ENCODE measurements at regions not wholly inside any gene's neighbourhood (a gene's known extent, or its start where the extent isn't known, plus 50 kb on each side); places are given as distances from the start of the nearest gene placed in this dataset.

- peaks cover 51% of the 10 kb centered on the region for H3K36me3 ChIP-seq (ENCODE audit: control insufficient read depth, insufficient read depth, low read length)
- H3K4me3 ChIP-seq (ENCODE audit: low read length) = no peak overlapping the region
- no peaks in the 10 kb centered on the region for H3K9me3 ChIP-seq (replicated peaks; ENCODE audit: control insufficient read depth, low read depth, low read length)
- no peak overlapping the region for H3K27ac ChIP-seq (ENCODE audit: low read length)
- 90% methylated on average over 7 of the region's 12 CpGs for WGBS (ENCODE audit: insufficient coverage)
- no peaks in the 10 kb centered on the region for H3K27me3 ChIP-seq (ENCODE audit: control insufficient read depth, insufficient read depth, low read length)
- H3K4me1 ChIP-seq (ENCODE audit: control insufficient read depth, insufficient read depth, low read length) = peaks cover 33% of the 10 kb centered on the region
- no peak for DNase-seq
These were observed 98.0 kb upstream of the RTL1 start for GRCh38 chr14:101001311-101002069.

DNA sequence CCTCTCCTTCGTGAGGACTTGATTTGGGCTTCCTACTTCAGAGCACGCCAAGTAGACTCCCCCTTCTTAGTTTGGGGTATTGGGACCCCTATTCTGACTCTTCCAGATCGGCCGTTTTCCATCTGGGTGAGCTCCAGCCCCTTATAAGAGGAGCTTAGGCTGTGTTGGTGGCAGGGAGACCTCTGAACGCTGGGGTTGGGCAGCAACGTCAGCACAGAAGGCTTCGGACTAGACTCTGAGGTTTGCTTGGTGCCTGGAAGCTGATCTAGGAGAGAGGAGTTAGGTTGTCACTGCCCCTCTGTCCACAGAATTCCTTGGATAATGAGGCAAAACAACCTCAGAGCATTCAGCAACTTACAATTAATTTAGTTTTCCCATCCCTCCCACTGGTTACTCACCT, 99.2 kb upstream of the RTL1 start:
- Histone ChIP-seq H3K27me3 (ENCODE audit: control insufficient read depth, insufficient read depth, low read length) (no peaks in the 10 kb centered on the region), H3K4me3 (ENCODE audit: low read length) (no peak overlapping the region), H3K4me1 (ENCODE audit: control insufficient read depth, insufficient read depth, low read length) (peaks cover 39% of the 10 kb centered on the region), H3K36me3 (ENCODE audit: control insufficient read depth, insufficient read depth, low read length) (peaks cover 58% of the 10 kb centered on the region), H3K9me3 (replicated peaks; ENCODE audit: control insufficient read depth, low read depth, low read length) (no peaks in the 10 kb centered on the region), H3K27ac (ENCODE audit: low read length) (peak overlapping the region; percentile 36)
- 96% methylated on average over 5 of the region's 7 CpGs for WGBS (ENCODE audit: insufficient coverage)
- no peak for DNase-seq

GRCh38 chr14:101004176-101004575, 100.7 kb upstream of the RTL1 start:
- DNase-seq = no peak
- Histone ChIP-seq H3K9me3 (replicated peaks; ENCODE audit: control insufficient read depth, low read depth, low read length) (no peaks in the 10 kb centered on the region), H3K4me1 (ENCODE audit: control insufficient read depth, insufficient read depth, low read length) (peaks cover 49% of the 10 kb centered on the region), H3K27me3 (ENCODE audit: control insufficient read depth, insufficient read depth, low read length) (no peaks in the 10 kb centered on the region), H3K27ac (ENCODE audit: low read length) (no peak overlapping the region), H3K4me3 (ENCODE audit: low read length) (no peak overlapping the region), H3K36me3 (ENCODE audit: control insufficient read depth, insufficient read depth, low read length) (peaks cover 72% of the 10 kb centered on the region)
- 92% methylated on average over 9 of the region's 9 CpGs for WGBS (ENCODE audit: insufficient coverage)

DNA sequence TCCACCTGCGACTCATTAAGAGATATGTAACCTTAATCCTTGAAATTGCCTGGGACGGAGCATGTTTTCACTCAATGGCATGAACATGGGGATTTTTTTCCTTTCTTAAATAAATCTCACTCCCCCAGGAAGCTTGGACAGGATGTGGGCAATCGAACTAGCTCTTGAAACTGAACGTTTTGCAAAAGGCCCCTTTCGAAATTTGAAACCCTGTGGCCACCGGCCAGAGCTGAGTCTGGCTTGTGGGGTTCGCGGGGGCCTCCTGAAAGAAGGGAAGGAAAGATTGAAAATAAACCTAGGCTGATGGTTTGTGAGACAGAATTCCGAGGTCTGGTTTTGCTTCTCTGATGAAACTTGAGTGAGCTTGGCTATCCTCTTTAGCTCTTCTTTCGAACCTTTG, 101.4 kb upstream of the RTL1 start:
- WGBS (ENCODE audit: insufficient coverage) = 12% methylated on average over 5 of the region's 10 CpGs
- Histone ChIP-seq H3K36me3 (ENCODE audit: control insufficient read depth, insufficient read depth, low read length) (peaks cover 80% of the 10 kb centered on the region), H3K27me3 (ENCODE audit: control insufficient read depth, insufficient read depth, low read length) (no peaks in the 10 kb centered on the region), H3K9me3 (replicated peaks; ENCODE audit: control insufficient read depth, low read depth, low read length) (no peaks in the 10 kb centered on the region), H3K4me3 (ENCODE audit: low read length) (no peak overlapping the region), H3K27ac (ENCODE audit: low read length) (no peak overlapping the region), H3K4me1 (ENCODE audit: control insufficient read depth, insufficient read depth, low read length) (peaks cover 49% of the 10 kb centered on the region)
- peak; percentile 90 for DNase-seq

GRCh38 chr14:101005447-101005846, 101.9 kb upstream of the RTL1 start:
- H3K27me3 ChIP-seq (ENCODE audit: control insufficient read depth, insufficient read depth, low read length) = no peaks in the 10 kb centered on the region
- H3K4me3 ChIP-seq (ENCODE audit: low read length) = no peak overlapping the region
- H3K36me3 ChIP-seq (ENCODE audit: control insufficient read depth, insufficient read depth, low read length) = peaks cover 82% of the 10 kb centered on the region
- H3K27ac ChIP-seq (ENCODE audit: low read length) = peak overlapping the region; percentile 1
- peaks cover 49% of the 10 kb centered on the region for H3K4me1 ChIP-seq (ENCODE audit: control insufficient read depth, insufficient read depth, low read length)
- 68% methylated on average over 10 of the region's 10 CpGs for WGBS (ENCODE audit: insufficient coverage)
- no peaks in the 10 kb centered on the region for H3K9me3 ChIP-seq (replicated peaks; ENCODE audit: control insufficient read depth, low read depth, low read length)
- no peak for DNase-seq

DNA sequence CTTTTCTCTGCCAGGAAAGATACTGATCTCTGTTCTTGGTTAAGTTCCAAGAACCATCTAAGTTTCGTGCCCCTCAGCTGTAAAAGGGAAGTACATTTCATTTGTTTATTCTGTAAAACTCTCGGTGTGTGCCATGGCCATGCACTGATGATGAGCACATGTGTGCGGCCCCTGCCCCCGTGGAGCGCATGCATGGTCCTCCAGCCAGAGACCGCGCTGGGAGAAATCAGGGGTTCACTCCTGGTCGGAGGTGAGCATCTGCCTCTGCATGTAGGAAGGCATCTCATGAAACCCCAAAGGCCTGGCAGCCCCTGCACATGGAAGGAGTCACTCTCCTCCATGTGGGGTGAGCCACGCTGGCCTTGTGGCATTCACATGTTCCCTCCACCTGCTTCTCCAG, 102.5 kb upstream of the RTL1 start:
- 93% methylated on average over 6 of the region's 9 CpGs for WGBS (ENCODE audit: insufficient coverage)
- Histone ChIP-seq H3K36me3 (ENCODE audit: control insufficient read depth, insufficient read depth, low read length) (peaks cover 82% of the 10 kb centered on the region), H3K4me3 (ENCODE audit: low read length) (no peak overlapping the region), H3K9me3 (replicated peaks; ENCODE audit: control insufficient read depth, low read depth, low read length) (no peaks in the 10 kb centered on the region), H3K4me1 (ENCODE audit: control insufficient read depth, insufficient read depth, low read length) (peaks cover 49% of the 10 kb centered on the region), H3K27me3 (ENCODE audit: control insufficient read depth, insufficient read depth, low read length) (no peaks in the 10 kb centered on the region), H3K27ac (ENCODE audit: low read length) (no peak overlapping the region)
- no peak for DNase-seq

DNA sequence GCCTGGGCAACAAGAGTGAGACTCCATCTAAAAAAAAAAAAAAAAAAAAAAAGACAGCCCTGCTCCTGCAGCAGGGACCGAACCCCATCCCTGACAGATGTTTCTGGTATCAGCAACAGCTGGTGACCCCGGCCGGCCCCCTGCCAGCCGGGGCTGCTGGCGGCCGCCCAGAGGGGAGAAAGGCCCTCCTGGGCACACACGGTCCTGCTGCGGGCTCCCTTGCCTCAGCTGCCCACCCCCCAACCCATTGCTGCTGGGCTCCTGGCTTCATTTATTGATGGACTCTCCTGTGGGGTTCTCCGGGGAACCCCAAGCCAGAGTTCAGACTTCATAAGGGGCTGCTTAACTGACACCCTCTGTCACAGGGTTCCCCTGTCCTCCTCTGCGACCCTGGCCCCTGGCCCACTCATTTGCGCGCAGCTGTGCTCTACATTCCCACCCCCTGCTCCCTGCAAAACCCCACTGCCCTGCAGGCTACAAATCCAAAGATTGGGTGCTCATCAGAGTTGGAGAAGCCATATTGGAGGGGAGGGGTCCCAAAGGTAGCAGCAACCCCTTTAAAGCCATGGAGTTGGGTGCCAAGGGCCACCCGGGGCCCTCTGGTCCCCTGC, 103.6 kb upstream of the RTL1 start:
- 41% methylated on average over 3 of the region's 13 CpGs for WGBS (ENCODE audit: insufficient coverage)
- H3K4me1 ChIP-seq (ENCODE audit: control insufficient read depth, insufficient read depth, low read length) = peaks cover 49% of the 10 kb centered on the region

DNA sequence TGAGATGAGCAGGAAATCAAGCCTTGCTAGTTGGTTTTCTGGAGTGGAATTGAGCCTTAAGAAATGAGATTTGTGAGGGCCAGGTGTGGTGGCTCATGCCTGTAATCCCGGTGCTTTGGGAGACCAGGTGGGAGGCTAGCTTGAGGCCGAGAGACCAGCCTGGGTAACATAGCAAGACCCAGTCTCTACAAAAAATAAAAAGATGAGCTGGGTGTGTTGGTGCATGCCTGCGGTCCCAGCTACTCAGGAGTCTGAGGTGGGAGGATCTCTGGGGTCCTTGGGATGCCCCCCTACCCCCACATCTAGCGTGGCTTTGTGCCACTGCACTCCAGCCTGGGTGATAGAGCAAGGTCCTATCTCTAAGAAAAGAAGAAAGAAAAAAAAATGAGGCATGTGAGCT, 104.2 kb upstream of the RTL1 start:
- WGBS (ENCODE audit: insufficient coverage) = no CpG with 5 or more reads among the region's 4 CpGs
- no peak for DNase-seq
- H3K27ac ChIP-seq (ENCODE audit: low read length) = no peak overlapping the region
- peaks cover 45% of the 10 kb centered on the region for H3K4me1 ChIP-seq (ENCODE audit: control insufficient read depth, insufficient read depth, low read length)
- peaks cover 2% of the 10 kb centered on the region for H3K9me3 ChIP-seq (replicated peaks; ENCODE audit: control insufficient read depth, low read depth, low read length)
- H3K36me3 ChIP-seq (ENCODE audit: control insufficient read depth, insufficient read depth, low read length) = peaks cover 74% of the 10 kb centered on the region
- H3K27me3 ChIP-seq (ENCODE audit: control insufficient read depth, insufficient read depth, low read length) = no peaks in the 10 kb centered on the region
- no peak overlapping the region for H3K4me3 ChIP-seq (ENCODE audit: low read length)

More for the DNA sequence above, 103.6 kb upstream of the RTL1 start:
- Histone ChIP-seq H3K27ac (ENCODE audit: low read length) (peak overlapping the region; percentile 20), H3K27me3 (ENCODE audit: control insufficient read depth, insufficient read depth, low read length) (no peaks in the 10 kb centered on the region), H3K9me3 (replicated peaks; ENCODE audit: control insufficient read depth, low read depth, low read length) (peaks cover under 1% of the 10 kb centered on the region), H3K4me3 (ENCODE audit: low read length) (no peak overlapping the region), H3K36me3 (ENCODE audit: control insufficient read depth, insufficient read depth, low read length) (peaks cover 79% of the 10 kb centered on the region)
- DNase-seq = no peak

- Histone ChIP-seq H3K4me1 (ENCODE audit: control insufficient read depth, insufficient read depth, low read length) (peaks cover 41% of the 10 kb centered on the region), H3K27me3 (ENCODE audit: control insufficient read depth, insufficient read depth, low read length) (no peaks in the 10 kb centered on the region), H3K9me3 (replicated peaks; ENCODE audit: control insufficient read depth, low read depth, low read length) (peaks cover 2% of the 10 kb centered on the region), H3K27ac (ENCODE audit: low read length) (no peak overlapping the region), H3K36me3 (ENCODE audit: control insufficient read depth, insufficient read depth, low read length) (peaks cover 69% of the 10 kb centered on the region), H3K4me3 (ENCODE audit: low read length) (no peak overlapping the region)
- 65% methylated on average over 10 of the region's 13 CpGs for WGBS (ENCODE audit: insufficient coverage)
- no peak for DNase-seq
These were observed 104.7 kb upstream of the RTL1 start for GRCh38 chr14:101008196-101008595.

- H3K9me3 ChIP-seq (replicated peaks; ENCODE audit: control insufficient read depth, low read depth, low read length) = peaks cover 2% of the 10 kb centered on the region
These were observed 105.3 kb upstream of the RTL1 start for GRCh38 chr14:101008631-101009336.

More at GRCh38 chr14:101008631-101009336, 105.3 kb upstream of the RTL1 start:
- DNase-seq = peak; percentile 80
- WGBS (ENCODE audit: insufficient coverage) = 55% methylated on average over 6 of the region's 9 CpGs
- H3K27ac ChIP-seq (ENCODE audit: low read length) = peak overlapping the region; percentile 20
- peaks cover 64% of the 10 kb centered on the region for H3K36me3 ChIP-seq (ENCODE audit: control insufficient read depth, insufficient read depth, low read length)
- peaks cover 39% of the 10 kb centered on the region for H3K4me1 ChIP-seq (ENCODE audit: control insufficient read depth, insufficient read depth, low read length)
- no peaks in the 10 kb centered on the region for H3K27me3 ChIP-seq (ENCODE audit: control insufficient read depth, insufficient read depth, low read length)
- no peak overlapping the region for H3K4me3 ChIP-seq (ENCODE audit: low read length)

Data from muscle of leg (tissue), 3 donors.